Mesothelial cell of epicardium (in vitro differentiated cells): ENCODE measurements at regions not wholly inside any gene's neighbourhood (a gene's known extent, or its start where the extent isn't known, plus 50 kb on each side); places are given as distances from the start of the nearest gene placed in this dataset.

ENCODE experiments used
- DNase-seq, 2 experiments: peaks; one replicate each; pipeline ENCODE4 v3.0.0; 2021; ENCODE audit warnings: low spot score in 2 of 2; ENCODE audit not compliant: unreplicated experiment in 2 of 2
- H3K27ac Mint-ChIP-seq: 2 replicates; pipeline ENCODE4 v1.8.0; 2021; ENCODE audit warnings: mixed read lengths
- H3K27me3 Mint-ChIP-seq: 2 replicates; pipeline ENCODE4 v1.8.0; 2021; ENCODE audit warnings: low read depth, mixed read lengths
- H3K36me3 Mint-ChIP-seq: 2 replicates; pipeline ENCODE4 v1.8.0; 2021; ENCODE audit warnings: mixed read lengths
- H3K4me1 Mint-ChIP-seq: 2 replicates; pipeline ENCODE4 v1.8.0; 2021; ENCODE audit warnings: mixed read lengths
- H3K4me3 Mint-ChIP-seq: 2 replicates; pipeline ENCODE4 v1.8.0; 2021; ENCODE audit warnings: mild to moderate bottlenecking, moderate library complexity, mixed read lengths
- H3K9me3 Mint-ChIP-seq: 2 replicates; pipeline ENCODE4 v1.8.0; 2021; ENCODE audit warnings: mixed read lengths
- CTCF ChIP-seq: fragments of 200-600 bp; sonication (generic); IDR thresholded peaks from one replicate; pipeline ENCODE4 v1.5.0; 2021; ENCODE audit warnings: antibody characterized with exemption; ENCODE audit not compliant: unreplicated experiment

GRCh38 chr17:56028837-56029236 is 124.4 kb upstream of the ANKFN1 start:
- no peak for DNase-seq
- H3K27me3 Mint-ChIP-seq = peaks cover 22% of the 10 kb centered on the region
- no peak overlapping the region for H3K27ac Mint-ChIP-seq
- no peaks in the 10 kb centered on the region for H3K36me3 Mint-ChIP-seq
- no peak for TF ChIP-seq CTCF
- no peak overlapping the region for H3K4me3 Mint-ChIP-seq
- H3K4me1 Mint-ChIP-seq = no peaks in the 10 kb centered on the region
- no peaks in the 10 kb centered on the region for H3K9me3 Mint-ChIP-seq

- DNase-seq = no peak
Measured at GRCh38 chr17:56030009-56030624, 123.2 kb upstream of the ANKFN1 start.

GRCh38 chr17:56031636-56032035 is 121.6 kb upstream of the ANKFN1 start:
- Mint-ChIP-seq H3K36me3 (no peaks in the 10 kb centered on the region), H3K4me3 (no peak overlapping the region), H3K9me3 (no peaks in the 10 kb centered on the region), H3K4me1 (no peaks in the 10 kb centered on the region), H3K27ac (no peak overlapping the region), H3K27me3 (peaks cover 44% of the 10 kb centered on the region)
- DNase-seq = no peak
- no peak for TF ChIP-seq CTCF

More at GRCh38 chr17:56030009-56030624, 123.2 kb upstream of the ANKFN1 start:
- Mint-ChIP-seq H3K27ac (no peak overlapping the region), H3K4me1 (no peaks in the 10 kb centered on the region), H3K36me3 (no peaks in the 10 kb centered on the region), H3K27me3 (peaks cover 32% of the 10 kb centered on the region), H3K4me3 (no peak overlapping the region), H3K9me3 (no peaks in the 10 kb centered on the region)
- no peak for TF ChIP-seq CTCF

- Mint-ChIP-seq H3K36me3 (no peaks in the 10 kb centered on the region), H3K27ac (no peak overlapping the region)
Measured at GRCh38 chr17:56034197-56034635, 119.1 kb upstream of the ANKFN1 start.

GRCh38 chr17:56038131-56038530 is 115.1 kb upstream of the ANKFN1 start:
- no peak for TF ChIP-seq CTCF
- H3K4me1 Mint-ChIP-seq = no peaks in the 10 kb centered on the region
- no peak overlapping the region for H3K4me3 Mint-ChIP-seq
- peaks cover 68% of the 10 kb centered on the region for H3K27me3 Mint-ChIP-seq
- no peak for DNase-seq
- H3K27ac Mint-ChIP-seq = no peak overlapping the region
- no peaks in the 10 kb centered on the region for H3K36me3 Mint-ChIP-seq
- H3K9me3 Mint-ChIP-seq = no peaks in the 10 kb centered on the region

More at GRCh38 chr17:56034197-56034635, 119.1 kb upstream of the ANKFN1 start:
- Mint-ChIP-seq H3K4me3 (no peak overlapping the region), H3K9me3 (no peaks in the 10 kb centered on the region), H3K27me3 (peaks cover 63% of the 10 kb centered on the region), H3K4me1 (no peaks in the 10 kb centered on the region)
- DNase-seq = no peak
- no peak for TF ChIP-seq CTCF
